AG04450 (cell line): ENCODE measurements at regions not wholly inside any gene's neighbourhood (a gene's known extent, or its start where the extent isn't known, plus 50 kb on each side); places are given as distances from the start of the nearest gene placed in this dataset.

Experiments
- CTCF ChIA-PET: fragments of 300-600, 350-600 bp; formaldehyde crosslinking; extraction: SDS; loops from one replicate; lab custom pipeline; 2022; ENCODE audit warnings: antibody characterized with exemption, inconsistent platforms; lab: Charles Lee
- POLR2A ChIA-PET: fragments of 350-600 bp; formaldehyde crosslinking; extraction: SDS; loops from one replicate; lab custom pipeline; 2021; ENCODE audit warnings: antibody characterized with exemption, inconsistent platforms; lab: Yijun Ruan, JAX
- DNase-seq: peaks from one replicate; pipeline ENCODE4 v3.0.0-alpha.2; 2011; ENCODE audit warnings: low read depth, low spot score
- H3K27ac ChIP-seq: one replicate; pipeline ENCODE4 v1.5.1; 2012; ENCODE audit warnings: low read depth, low read length, control low read depth
- H3K27me3 ChIP-seq: one replicate; pipeline ENCODE4 v1.6.0; 2012; ENCODE audit warnings: low read length; ENCODE audit not compliant: control insufficient read depth, insufficient read depth
- H3K4me3 ChIP-seq: 2 replicates; pipeline ENCODE4 v1.5.1; 2011; ENCODE audit warnings: mild to moderate bottlenecking, low read depth, low read length, control low read depth
- H3K9me3 ChIP-seq: 2 replicates; pipeline ENCODE4 v1.5.1; 2012; ENCODE audit warnings: low read length; ENCODE audit not compliant: control insufficient read depth, insufficient read depth
- CTCF ChIP-seq: IDR thresholded peaks from 2 replicates; pipeline ENCODE4 v1.5.1; 2011; ENCODE audit warnings: low read depth, low read length, control low read depth, inconsistent platforms

GRCh38 chr5:26321278-26321677 lies 717.1 kb downstream of the CDH9 start:
- Histone ChIP-seq H3K27ac (no peak overlapping the region), H3K4me3 (no peak overlapping the region), H3K9me3 (peaks cover 25% of the 10 kb centered on the region), H3K27me3 (no peaks in the 10 kb centered on the region)
- TF ChIP-seq CTCF, result no peak
- ChIA-PET POLR2A (no interaction called here), CTCF (no interaction called here)
- DNase-seq, result no peak

GRCh38 chr5:26310415-26310814 lies 728.0 kb downstream of the CDH9 start:
- ChIA-PET CTCF (no interaction called here), POLR2A (no interaction called here)
- no peak for TF ChIP-seq CTCF
- Histone ChIP-seq H3K9me3 (no peaks in the 10 kb centered on the region), H3K27ac (no peak overlapping the region), H3K27me3 (no peaks in the 10 kb centered on the region), H3K4me3 (no peak overlapping the region)
- no peak for DNase-seq

GRCh38 chr5:26295541-26295940 lies 742.8 kb downstream of the CDH9 start:
- no peak overlapping the region for H3K27ac ChIP-seq
- no peak for TF ChIP-seq CTCF
- POLR2A ChIA-PET, result no interaction called here
- DNase-seq, result no peak
- H3K4me3 ChIP-seq, result no peak overlapping the region
- peaks cover 3% of the 10 kb centered on the region; the same call in 1 of the 2 replicates for H3K9me3 ChIP-seq
- H3K27me3 ChIP-seq, result no peaks in the 10 kb centered on the region
- CTCF ChIA-PET, result no interaction called here

- ChIA-PET CTCF (no interaction called here), POLR2A (no interaction called here)
- Histone ChIP-seq H3K9me3 (peaks cover 8% of the 10 kb centered on the region; the same call in 1 of the 2 replicates), H3K27me3 (no peaks in the 10 kb centered on the region), H3K27ac (no peak overlapping the region), H3K4me3 (no peak overlapping the region)
- no peak for DNase-seq
- no peak for TF ChIP-seq CTCF
Measured at GRCh38 chr5:26282190-26282589, 756.2 kb downstream of the CDH9 start.

GRCh38 chr5:26278078-26278477 lies 760.3 kb downstream of the CDH9 start:
- peaks cover 6% of the 10 kb centered on the region for H3K9me3 ChIP-seq
- CTCF ChIA-PET, result no interaction called here

More at GRCh38 chr5:26278078-26278477, 760.3 kb downstream of the CDH9 start:
- Histone ChIP-seq H3K27ac (no peak overlapping the region), H3K27me3 (no peaks in the 10 kb centered on the region), H3K4me3 (no peak overlapping the region)
- TF ChIP-seq CTCF, result no peak
- POLR2A ChIA-PET, result no interaction called here
- DNase-seq, result no peak
